ENCODE measurements at regions not wholly inside any gene's neighbourhood (a gene's known extent, or its start where the extent isn't known, plus 50 kb on each side); places are given as distances from the start of the nearest gene placed in this dataset.

DNA sequence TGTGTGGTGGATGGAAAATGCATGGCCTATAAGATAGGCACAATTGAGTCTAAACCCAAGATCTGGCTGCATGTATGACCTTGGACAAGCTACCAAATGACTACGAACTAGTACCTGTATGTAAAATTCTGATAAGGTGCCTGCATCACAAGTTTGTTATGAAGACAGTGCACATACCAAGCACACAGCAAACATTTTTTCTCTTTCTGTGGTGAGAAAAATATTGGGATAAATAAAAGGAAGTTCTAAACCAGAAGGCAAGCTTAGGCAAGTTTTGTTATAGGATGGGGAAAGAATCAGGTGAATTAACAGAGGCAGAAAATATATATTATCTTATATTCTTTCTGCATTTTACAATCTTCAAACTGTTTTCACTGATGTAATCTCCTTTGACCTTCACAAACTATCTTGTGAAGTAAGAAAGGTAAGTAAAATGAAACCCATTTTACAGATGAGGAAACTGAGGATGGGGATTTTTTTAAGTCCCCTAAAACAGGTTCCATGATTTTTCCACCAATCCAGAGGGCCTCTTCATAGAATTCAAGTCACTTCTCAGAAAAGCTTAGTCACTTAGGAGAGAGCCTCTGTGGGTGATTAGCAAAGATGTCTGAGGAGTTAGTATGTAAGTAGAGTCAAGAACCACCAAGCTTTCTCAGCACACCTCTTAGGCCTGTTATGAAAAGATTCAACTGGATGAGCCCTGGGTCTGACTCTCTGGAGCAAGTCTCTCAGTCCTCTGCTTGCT lies 132.0 kb upstream of the RAP1B start:
- no peak for DNase-seq (ENCODE audit: low read depth, low spot score)
- Histone ChIP-seq H3K36me3 (ENCODE audit: insufficient read depth, insufficient read length, low read length) (no peaks in the 10 kb centered on the region), H3K9me3 (ENCODE audit: insufficient read depth, low read length) (peaks cover 13% of the 10 kb centered on the region), H3K4me1 (ENCODE audit: insufficient read depth, insufficient read length) (no peaks in the 10 kb centered on the region), H3K4me3 (ENCODE audit: insufficient read length, low read depth) (no peak overlapping the region), H3K27me3 (ENCODE audit: insufficient read depth, insufficient read length) (no peaks in the 10 kb centered on the region), H3K9ac (ENCODE audit: insufficient read length, low read depth) (no peak overlapping the region)
- TF ChIP-seq YY1 (IDR thresholded peaks at IDR 0.05; ENCODE audit: insufficient read depth, insufficient read length) (no peak), ZNF274 (IDR thresholded peaks at IDR 0.05; ENCODE audit: low read depth, low read length) (no peak), SUZ12 (IDR thresholded peaks at IDR 0.05; ENCODE audit: extremely low read depth, insufficient read depth, insufficient read length) (no peak)

DNA sequence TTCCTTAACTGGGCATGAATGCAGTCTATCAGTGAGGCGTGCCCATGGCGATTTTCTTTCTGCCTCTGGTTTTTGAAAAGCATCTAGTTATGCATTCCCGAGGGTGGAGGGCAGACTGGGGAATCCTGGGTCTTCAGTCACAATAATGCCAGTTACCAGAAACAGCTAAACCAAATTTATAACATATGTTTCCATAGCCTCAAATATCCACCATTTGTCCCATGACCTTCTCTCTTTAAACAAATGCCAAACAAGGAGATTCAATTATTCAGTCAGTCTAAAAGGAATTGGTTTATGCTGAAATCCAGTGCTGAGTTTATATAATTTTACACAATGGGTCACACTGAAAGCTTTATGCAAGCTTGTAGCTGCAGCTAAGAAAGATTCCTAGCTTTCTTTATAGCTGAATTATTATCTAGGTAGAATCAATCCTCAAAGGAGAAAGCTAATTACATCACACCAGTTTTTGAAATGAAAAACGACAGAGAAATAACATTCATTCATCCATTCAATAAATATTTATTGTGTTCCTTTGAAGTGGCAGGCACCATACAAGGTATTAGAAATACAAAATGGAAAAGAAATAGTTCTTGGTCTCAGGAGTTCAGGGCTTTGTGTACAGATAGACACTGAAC lies 131.3 kb upstream of the RAP1B start:
- Histone ChIP-seq H3K9me3 (ENCODE audit: insufficient read depth, low read length) (peaks cover 13% of the 10 kb centered on the region), H3K9ac (ENCODE audit: insufficient read length, low read depth) (no peak overlapping the region), H3K4me3 (ENCODE audit: insufficient read length, low read depth) (no peak overlapping the region), H3K36me3 (ENCODE audit: insufficient read depth, insufficient read length, low read length) (no peaks in the 10 kb centered on the region), H3K4me1 (ENCODE audit: insufficient read depth, insufficient read length) (no peaks in the 10 kb centered on the region), H3K27me3 (ENCODE audit: insufficient read depth, insufficient read length) (no peaks in the 10 kb centered on the region)
- TF ChIP-seq SUZ12 (IDR thresholded peaks at IDR 0.05; ENCODE audit: extremely low read depth, insufficient read depth, insufficient read length) (no peak), ZNF274 (IDR thresholded peaks at IDR 0.05; ENCODE audit: low read depth, low read length) (no peak), YY1 (IDR thresholded peaks at IDR 0.05; ENCODE audit: insufficient read depth, insufficient read length) (no peak)
- no peak for DNase-seq (ENCODE audit: low read depth, low spot score)

DNA sequence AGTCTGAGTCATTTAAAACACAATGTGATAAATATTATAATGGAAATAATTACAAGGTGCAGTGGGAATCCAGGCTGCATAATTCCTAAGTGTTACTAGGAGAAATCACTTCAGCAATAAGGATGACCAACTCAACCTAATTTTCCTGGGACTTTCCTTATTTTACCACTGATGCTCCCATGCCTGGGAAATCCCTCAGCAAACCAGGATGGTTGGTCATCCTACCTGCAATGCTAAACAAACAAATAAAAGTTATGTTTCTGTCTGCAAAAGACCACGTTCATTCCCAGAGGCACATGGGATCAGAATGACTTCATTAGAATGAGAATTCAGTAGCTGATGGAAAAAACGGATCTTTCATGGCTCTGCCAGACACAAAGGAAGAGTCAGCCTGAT lies 130.8 kb upstream of the RAP1B start:
- Histone ChIP-seq H3K27me3 (ENCODE audit: insufficient read depth, insufficient read length) (no peaks in the 10 kb centered on the region), H3K36me3 (ENCODE audit: insufficient read depth, insufficient read length, low read length) (no peaks in the 10 kb centered on the region), H3K4me3 (ENCODE audit: insufficient read length, low read depth) (no peak overlapping the region), H3K9me3 (ENCODE audit: insufficient read depth, low read length) (peaks cover 13% of the 10 kb centered on the region), H3K4me1 (ENCODE audit: insufficient read depth, insufficient read length) (no peaks in the 10 kb centered on the region), H3K9ac (ENCODE audit: insufficient read length, low read depth) (no peak overlapping the region)
- no peak for TF ChIP-seq YY1 (IDR thresholded peaks at IDR 0.05; ENCODE audit: insufficient read depth, insufficient read length)
- no peak for DNase-seq (ENCODE audit: low read depth, low spot score)

DNA sequence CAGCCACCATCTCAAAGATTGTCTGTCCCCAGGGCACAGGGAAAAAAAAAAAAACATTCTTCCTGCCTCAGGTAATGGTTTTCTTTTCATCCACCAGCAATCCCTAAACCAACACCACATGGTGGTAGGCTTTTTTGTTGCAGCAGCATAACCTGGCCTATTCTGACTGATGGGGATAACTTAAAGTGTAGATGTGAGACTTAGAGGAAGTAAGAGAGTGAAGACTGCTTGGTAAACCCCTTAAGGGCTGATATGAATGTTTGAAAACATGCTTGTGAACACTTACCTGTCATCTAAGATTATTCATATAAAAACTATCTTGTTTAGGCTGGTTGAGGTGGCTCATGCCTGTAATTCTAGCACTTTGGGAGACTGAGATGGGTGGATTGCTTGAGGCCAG lies 130.2 kb upstream of the RAP1B start:
- H3K9me3 ChIP-seq (ENCODE audit: insufficient read depth, low read length), result peaks cover 13% of the 10 kb centered on the region
- H3K36me3 ChIP-seq (ENCODE audit: insufficient read depth, insufficient read length, low read length), result no peaks in the 10 kb centered on the region
- no peak for TF ChIP-seq YY1 (IDR thresholded peaks at IDR 0.05; ENCODE audit: insufficient read depth, insufficient read length)
- TF ChIP-seq ZNF274 (IDR thresholded peaks at IDR 0.05; ENCODE audit: low read depth, low read length), result no peak
- no peak for TF ChIP-seq SUZ12 (IDR thresholded peaks at IDR 0.05; ENCODE audit: extremely low read depth, insufficient read depth, insufficient read length)
- H3K4me1 ChIP-seq (ENCODE audit: insufficient read depth, insufficient read length), result no peaks in the 10 kb centered on the region
- H3K4me3 ChIP-seq (ENCODE audit: insufficient read length, low read depth), result no peak overlapping the region
- no peak for DNase-seq (ENCODE audit: low read depth, low spot score)
- H3K9ac ChIP-seq (ENCODE audit: insufficient read length, low read depth), result no peak overlapping the region
- H3K27me3 ChIP-seq (ENCODE audit: insufficient read depth, insufficient read length), result no peaks in the 10 kb centered on the region

DNA sequence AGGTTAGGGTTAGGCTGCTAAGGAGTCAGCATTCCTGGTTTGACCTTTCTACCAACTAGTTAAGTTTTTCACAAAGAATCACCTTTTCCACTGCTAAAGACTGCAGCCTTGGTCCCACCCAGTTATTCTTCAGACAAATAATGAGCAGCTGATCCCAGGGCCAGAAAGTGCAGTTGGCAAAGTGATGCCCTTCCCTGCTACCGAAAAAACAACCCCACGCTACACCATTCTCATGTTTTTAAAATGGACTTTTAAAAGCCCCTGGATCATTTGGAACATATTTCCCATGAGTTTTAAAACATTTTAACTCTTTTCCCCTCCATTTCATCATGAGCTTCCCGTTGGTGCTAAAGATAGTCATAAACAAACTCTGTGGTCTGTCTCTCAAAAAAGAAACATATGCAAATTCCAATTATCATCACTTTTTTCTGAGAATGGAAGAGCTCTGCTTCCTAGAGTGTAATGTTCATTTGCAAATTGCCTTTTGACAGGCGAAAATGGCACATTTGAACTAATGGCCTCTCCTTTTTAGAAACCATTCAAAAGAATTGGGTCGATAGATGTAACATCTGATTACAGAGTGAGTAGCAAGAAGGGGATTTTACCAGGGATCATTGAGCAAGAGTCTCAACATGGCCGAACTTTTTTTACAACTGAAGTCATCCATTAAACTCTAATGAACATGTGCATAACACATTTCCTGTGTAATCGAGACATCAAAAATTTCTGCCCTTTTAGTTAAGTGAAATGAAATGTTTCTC lies 129.3 kb upstream of the RAP1B start:
- H3K9ac ChIP-seq (ENCODE audit: insufficient read length, low read depth), result no peak overlapping the region
- no peaks in the 10 kb centered on the region for H3K36me3 ChIP-seq (ENCODE audit: insufficient read depth, insufficient read length, low read length)
- H3K27me3 ChIP-seq (ENCODE audit: insufficient read depth, insufficient read length), result no peaks in the 10 kb centered on the region
- no peaks in the 10 kb centered on the region for H3K4me1 ChIP-seq (ENCODE audit: insufficient read depth, insufficient read length)
- DNase-seq (ENCODE audit: low read depth, low spot score), result no peak
- H3K4me3 ChIP-seq (ENCODE audit: insufficient read length, low read depth), result no peak overlapping the region
- TF ChIP-seq ZNF274 (IDR thresholded peaks at IDR 0.05; ENCODE audit: low read depth, low read length) (no peak), YY1 (IDR thresholded peaks at IDR 0.05; ENCODE audit: insufficient read depth, insufficient read length) (no peak), SUZ12 (IDR thresholded peaks at IDR 0.05; ENCODE audit: extremely low read depth, insufficient read depth, insufficient read length) (no peak)
- H3K9me3 ChIP-seq (ENCODE audit: insufficient read depth, low read length), result peaks cover 13% of the 10 kb centered on the region

DNA sequence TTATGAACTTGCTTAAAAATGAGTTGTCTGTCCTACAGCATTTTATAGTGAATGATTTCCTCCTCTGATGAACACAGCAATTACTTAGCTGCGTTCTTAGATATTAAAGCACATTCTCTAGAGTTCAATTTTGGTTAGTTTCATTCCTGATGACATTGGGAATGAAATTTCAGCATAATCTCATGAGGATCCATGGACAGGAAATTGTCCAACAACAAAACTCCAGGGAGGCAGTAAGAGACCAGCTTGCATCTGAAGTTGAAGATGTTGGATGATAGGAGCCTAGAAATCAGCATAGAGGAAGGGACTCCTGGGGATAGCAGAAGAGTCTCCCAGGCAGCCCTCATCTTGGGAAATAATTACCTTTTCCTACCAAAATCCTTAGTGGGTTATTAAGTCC lies 128.7 kb upstream of the RAP1B start:
- H3K9me3 ChIP-seq (ENCODE audit: insufficient read depth, low read length), result peaks cover 13% of the 10 kb centered on the region
- H3K9ac ChIP-seq (ENCODE audit: insufficient read length, low read depth), result no peak overlapping the region
- DNase-seq (ENCODE audit: low read depth, low spot score), result no peak
- no peak overlapping the region for H3K4me3 ChIP-seq (ENCODE audit: insufficient read length, low read depth)
- H3K27me3 ChIP-seq (ENCODE audit: insufficient read depth, insufficient read length), result no peaks in the 10 kb centered on the region
- TF ChIP-seq SUZ12 (IDR thresholded peaks at IDR 0.05; ENCODE audit: extremely low read depth, insufficient read depth, insufficient read length), result no peak
- no peak for TF ChIP-seq YY1 (IDR thresholded peaks at IDR 0.05; ENCODE audit: insufficient read depth, insufficient read length)
- no peak for TF ChIP-seq ZNF274 (IDR thresholded peaks at IDR 0.05; ENCODE audit: low read depth, low read length)
- no peaks in the 10 kb centered on the region for H3K4me1 ChIP-seq (ENCODE audit: insufficient read depth, insufficient read length)
- no peaks in the 10 kb centered on the region for H3K36me3 ChIP-seq (ENCODE audit: insufficient read depth, insufficient read length, low read length)

DNA sequence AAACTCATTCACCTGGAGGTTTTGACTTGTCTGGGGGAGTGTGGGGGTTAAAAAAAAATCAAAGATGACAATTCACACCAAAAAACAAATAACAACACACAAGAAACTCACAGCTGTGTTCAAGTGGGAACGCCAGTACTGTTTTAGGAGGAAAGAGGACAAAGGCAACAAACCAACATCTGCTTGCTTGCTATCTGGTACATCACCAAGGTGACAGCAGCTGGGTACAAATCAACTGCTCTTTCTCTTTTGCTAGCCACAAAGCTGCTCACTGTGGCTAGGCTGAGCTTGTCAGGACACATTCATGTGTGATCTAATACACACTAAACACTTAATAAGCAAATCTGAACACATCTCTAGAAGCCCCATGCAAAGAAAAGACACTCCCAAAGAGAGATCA lies 128.0 kb upstream of the RAP1B start:
- H3K4me3 ChIP-seq (ENCODE audit: insufficient read length, low read depth), result no peak overlapping the region
- no peak for DNase-seq (ENCODE audit: low read depth, low spot score)
- TF ChIP-seq YY1 (IDR thresholded peaks at IDR 0.05; ENCODE audit: insufficient read depth, insufficient read length), result no peak
- TF ChIP-seq ZNF274 (IDR thresholded peaks at IDR 0.05; ENCODE audit: low read depth, low read length), result no peak
- TF ChIP-seq SUZ12 (IDR thresholded peaks at IDR 0.05; ENCODE audit: extremely low read depth, insufficient read depth, insufficient read length), result no peak
- no peaks in the 10 kb centered on the region for H3K4me1 ChIP-seq (ENCODE audit: insufficient read depth, insufficient read length)
- no peak overlapping the region for H3K9ac ChIP-seq (ENCODE audit: insufficient read length, low read depth)
- no peaks in the 10 kb centered on the region for H3K27me3 ChIP-seq (ENCODE audit: insufficient read depth, insufficient read length)
- H3K36me3 ChIP-seq (ENCODE audit: insufficient read depth, insufficient read length, low read length), result no peaks in the 10 kb centered on the region
- peaks cover 13% of the 10 kb centered on the region for H3K9me3 ChIP-seq (ENCODE audit: insufficient read depth, low read length)
